ENCODE measurements at regions not wholly inside any gene's neighbourhood (a gene's known extent, or its start where the extent isn't known, plus 50 kb on each side); places are given as distances from the start of the nearest gene placed in this dataset.

GRCh38 chr2:215854008-215854407, 159.3 kb downstream of the MREG start:
- FAIRE-seq (no peak), DNase-seq (ENCODE audit: low read depth in 1 of 2, low spot score in 2 of 2) (no peak)
- no peak overlapping the region for H2BK120ac ChIP-seq (replicated peaks; ENCODE audit: low read depth, low read length)
- no peaks in the 10 kb centered on the region for H3K79me1 ChIP-seq (ENCODE audit: low read depth, low read length)
- H3K4me1 ChIP-seq (replicated peaks in 1 of 4; ENCODE audit: control insufficient read depth in 3 of 4, insufficient read depth in 4 of 4, low read length in 3 of 4) = no peaks in the 10 kb centered on the region
- no peak overlapping the region for H3K4me3 ChIP-seq (ENCODE audit: extremely low read depth in 1 of 4, insufficient read depth in 2 of 4, low read depth in 3 of 4, low read length in 4 of 4)
- no peaks in the 10 kb centered on the region for H3K79me2 ChIP-seq (ENCODE audit: control insufficient read depth in 1 of 2, insufficient read depth in 2 of 2, low read length in 2 of 2)
- no peak overlapping the region for H2BK5ac ChIP-seq (ENCODE audit: low read depth, low read length)
- H3K23ac ChIP-seq (ENCODE audit: insufficient read length) = no peak overlapping the region
- H3K18ac ChIP-seq (ENCODE audit: extremely low read depth, low read length) = no peak overlapping the region
- H3K56ac ChIP-seq (replicated peaks; ENCODE audit: insufficient read length, low read depth, low read length) = no peak overlapping the region
- H2BK12ac ChIP-seq (ENCODE audit: low read depth, low read length) = no peak overlapping the region
- no peaks in the 10 kb centered on the region for H4K20me1 ChIP-seq (replicated peaks in 1 of 2; ENCODE audit: control insufficient read depth in 1 of 2, insufficient read depth in 2 of 2, low read length in 2 of 2)
- peaks cover 6 to 9% of the 10 kb centered on the region in 2 experiments for H3K9me3 ChIP-seq (ENCODE audit: insufficient read depth in 2 of 2, low read depth in 1 of 2, low read length in 1 of 2)
- no peak overlapping the region for H3K4me2 ChIP-seq (ENCODE audit: insufficient read depth in 1 of 2, low read depth in 2 of 2, low read length in 2 of 2)
- no peak overlapping the region for H3K14ac ChIP-seq (ENCODE audit: insufficient read length)
- H3K23me2 ChIP-seq (ENCODE audit: low read depth, low read length) = no peaks in the 10 kb centered on the region
- 95% methylated on average over 2 of the region's 2 CpGs; no CpG with 5 or more reads in 1 of the 2 experiments for WGBS, 2 experiments (ENCODE audit: extremely low coverage in 1 of 2, insufficient coverage in 1 of 2, insufficient read length in 1 of 2, insufficient replicate concordance in 2 of 2, low coverage in 1 of 2, low lambda C conversion rate in 2 of 2, missing lambda C conversion rate in 1 of 2)
- no peak overlapping the region for H2AFZ ChIP-seq (ENCODE audit: low read length)
- no peak overlapping the region for H4K5ac ChIP-seq (ENCODE audit: insufficient read length, low read depth, low read length)
- no peak overlapping the region for H3K9ac ChIP-seq (replicated peaks in 1 of 4; ENCODE audit: extremely low read depth in 1 of 4, low read depth in 3 of 4, low read length in 3 of 4)
- no peak overlapping the region for H2AK5ac ChIP-seq (ENCODE audit: low read depth, low read length)
- CTCF ChIA-PET (ENCODE audit: partially characterized antibody) = interaction anchor here (1.5 kb wide), 1 partner anchor 18 kb away, joined by 3 read pairs; no protein-coding TSS in a partner anchor
- no peaks in the 10 kb centered on the region; a peak in 1 of 8 replicates for H3K36me3 ChIP-seq (ENCODE audit: control insufficient read depth in 2 of 4, insufficient read depth in 4 of 4, low read length in 3 of 4)
- no peak overlapping the region for H2BK15ac ChIP-seq (ENCODE audit: low read length)
- no peak overlapping the region for H3K27ac ChIP-seq (ENCODE audit: low read depth, low read length)
- POLR2A ChIA-PET (ENCODE audit: partially characterized antibody) = no interaction called here
- TF ChIP-seq SUZ12 (IDR thresholded peaks at IDR 0.05; ENCODE audit: low read length) (no peak), POU5F1 (IDR thresholded peaks at IDR 0.05; ENCODE audit: low read depth, low read length) (no peak), POLR2A (IDR thresholded peaks at IDR 0.05; ENCODE audit: control extremely low read depth in 1 of 2, low read depth in 2 of 2, low read length in 2 of 2) (no peak)
- H3K27me3 ChIP-seq (replicated peaks in 1 of 4; ENCODE audit: control insufficient read depth in 3 of 4, extremely low read depth in 1 of 4, insufficient read depth in 3 of 4, low read length in 3 of 4) = no peaks in the 10 kb centered on the region
- H3K4ac ChIP-seq (replicated peaks; ENCODE audit: insufficient read length, low read depth, low read length) = no peak overlapping the region
- H2BK20ac ChIP-seq (ENCODE audit: low read length) = no peak overlapping the region
- H4K91ac ChIP-seq (replicated peaks; ENCODE audit: insufficient read length, low read length) = no peak overlapping the region
- no peak overlapping the region for H4K8ac ChIP-seq (ENCODE audit: extremely low read depth, insufficient read depth, low read length)

Measured in H1 (cell line).